ENCODE measurements at regions not wholly inside any gene's neighbourhood (a gene's known extent, or its start where the extent isn't known, plus 50 kb on each side); places are given as distances from the start of the nearest gene placed in this dataset.

GRCh38 chr12:88986056-88986455 is 366.2 kb downstream of the DUSP6 start:
- ChIA-PET CTCF (interaction anchor here (0.6 kb wide), 1 partner anchor 52 kb away, joined by 9 read pairs; no protein-coding TSS in a partner anchor), POLR2A (ENCODE audit: low non-redundant PET) (no interaction called here)
- no peak overlapping the region for H3K27ac ChIP-seq
- no peak for DNase-seq (ENCODE audit: low spot score)
- no peak for TF ChIP-seq CTCF (conservative IDR thresholded peaks at IDR 0.05; ENCODE audit: low read depth)

GRCh38 chr12:88985631-88986030 is 366.7 kb downstream of the DUSP6 start:
- CTCF ChIA-PET: no interaction called here
- no peak for TF ChIP-seq CTCF (conservative IDR thresholded peaks at IDR 0.05; ENCODE audit: low read depth)
- POLR2A ChIA-PET (ENCODE audit: low non-redundant PET): no interaction called here
- H3K27ac ChIP-seq: no peak overlapping the region
- DNase-seq (ENCODE audit: low spot score): no peak

GRCh38 chr12:88985011-88985410 is 367.3 kb downstream of the DUSP6 start:
- ChIA-PET POLR2A (ENCODE audit: low non-redundant PET) (no interaction called here), CTCF (no interaction called here)
- DNase-seq (ENCODE audit: low spot score): no peak
- TF ChIP-seq CTCF (conservative IDR thresholded peaks at IDR 0.05; ENCODE audit: low read depth): no peak
- H3K27ac ChIP-seq: no peak overlapping the region

- TF ChIP-seq CTCF (conservative IDR thresholded peaks at IDR 0.05; ENCODE audit: low read depth): no peak
- POLR2A ChIA-PET (ENCODE audit: low non-redundant PET): no interaction called here
- DNase-seq (ENCODE audit: low spot score): no peak
- H3K27ac ChIP-seq: no peak overlapping the region
- CTCF ChIA-PET: interaction anchor here (1.4 kb wide), 1 partner anchor 11 kb away, joined by 5 read pairs; no protein-coding TSS in a partner anchor
These were observed 369.6 kb downstream of the DUSP6 start for GRCh38 chr12:88982694-88983093.

- no peak for TF ChIP-seq CTCF (conservative IDR thresholded peaks at IDR 0.05; ENCODE audit: low read depth)
- no peak for DNase-seq (ENCODE audit: low spot score)
- CTCF ChIA-PET: no interaction called here
- POLR2A ChIA-PET (ENCODE audit: low non-redundant PET): no interaction called here
- H3K27ac ChIP-seq: no peak overlapping the region
These were observed 375.2 kb downstream of the DUSP6 start for GRCh38 chr12:88977115-88977514.

- no peak for DNase-seq (ENCODE audit: low spot score)
- no peak for TF ChIP-seq CTCF (conservative IDR thresholded peaks at IDR 0.05; ENCODE audit: low read depth)
- ChIA-PET CTCF (interaction anchor here (0.7 kb wide), 1 partner anchor 1535 kb away, joined by 4 read pairs; no protein-coding TSS in a partner anchor), POLR2A (ENCODE audit: low non-redundant PET) (no interaction called here)
- H3K27ac ChIP-seq: no peak overlapping the region
These were observed 378.3 kb downstream of the DUSP6 start for GRCh38 chr12:88973998-88974397.

- ChIA-PET CTCF (interaction anchor here (0.6 kb wide), 2 partner anchors 1907 to 1974 kb away, joined by 3 to 4 read pairs; no protein-coding TSS in a partner anchor), POLR2A (ENCODE audit: low non-redundant PET) (no interaction called here)
- TF ChIP-seq CTCF (conservative IDR thresholded peaks at IDR 0.05; ENCODE audit: low read depth): no peak
- DNase-seq (ENCODE audit: low spot score): no peak
- no peak overlapping the region for H3K27ac ChIP-seq
These were observed 381.6 kb downstream of the DUSP6 start for GRCh38 chr12:88970740-88971139.
